NCI-H510A treated with DMSO at 0.1 percent for 48 hours (cell line): ENCODE measurements at regions not wholly inside any gene's neighbourhood (a gene's known extent, or its start where the extent isn't known, plus 50 kb on each side); places are given as distances from the start of the nearest gene placed in this dataset.

ENCODE experiments used
- DNase-seq: peaks from one replicate; lab custom pipeline; 2025; lab: John Stamatoyannopoulos, UW

DNA sequence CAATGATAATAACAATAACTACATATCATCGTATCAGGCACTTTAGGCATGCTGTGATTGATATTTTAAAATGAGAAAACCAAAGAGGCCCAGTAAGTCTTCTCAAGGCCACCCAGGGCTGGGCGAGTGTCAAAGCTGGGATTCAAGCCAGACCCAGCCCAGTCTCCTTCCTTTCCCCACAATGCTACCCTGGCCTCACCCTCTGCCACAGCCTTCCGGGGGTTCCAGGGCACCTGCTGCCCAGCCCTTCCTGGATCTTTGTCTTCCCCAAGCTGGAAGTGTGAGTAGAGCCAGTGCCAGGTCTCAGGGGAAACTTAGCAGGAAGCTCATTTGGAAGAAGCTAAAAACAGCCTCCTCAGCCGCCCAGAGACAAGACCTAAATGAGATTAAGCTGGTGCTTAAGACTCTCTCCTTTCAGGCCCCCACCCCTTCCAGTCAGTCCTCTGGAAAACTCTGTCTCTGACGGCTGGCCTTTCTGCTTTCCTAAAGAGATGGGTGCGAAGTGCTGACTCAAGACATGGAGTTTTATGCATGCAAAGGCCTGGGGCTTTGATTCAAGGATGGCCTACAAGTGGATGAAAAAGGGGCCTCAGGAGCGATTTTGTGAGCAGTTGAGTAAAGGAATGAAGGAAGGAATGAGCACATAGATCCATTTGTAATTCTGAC lies 184.2 kb downstream of the KCNA5 start:
- DNase-seq, result no peak

DNA sequence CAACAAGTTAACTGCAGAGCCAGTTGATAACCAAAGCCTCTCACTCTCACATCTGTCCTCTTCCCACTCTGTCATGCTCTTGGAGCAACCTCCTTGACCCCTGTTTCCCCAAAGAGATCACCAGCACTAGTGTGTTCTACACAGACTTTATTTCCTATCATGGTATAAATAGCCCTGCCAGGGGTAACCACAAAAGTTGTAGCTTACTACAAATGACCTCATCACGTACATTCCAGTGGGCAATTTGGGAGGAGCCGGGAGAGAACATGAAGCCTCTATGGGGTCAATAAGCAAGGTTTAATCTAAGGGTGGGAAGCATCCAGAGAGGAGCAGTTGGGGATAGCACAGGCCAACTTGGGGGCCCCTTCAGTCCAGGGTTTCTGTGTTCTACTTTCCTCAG lies 186.5 kb downstream of the KCNA5 start:
- DNase-seq, result no peak

DNA sequence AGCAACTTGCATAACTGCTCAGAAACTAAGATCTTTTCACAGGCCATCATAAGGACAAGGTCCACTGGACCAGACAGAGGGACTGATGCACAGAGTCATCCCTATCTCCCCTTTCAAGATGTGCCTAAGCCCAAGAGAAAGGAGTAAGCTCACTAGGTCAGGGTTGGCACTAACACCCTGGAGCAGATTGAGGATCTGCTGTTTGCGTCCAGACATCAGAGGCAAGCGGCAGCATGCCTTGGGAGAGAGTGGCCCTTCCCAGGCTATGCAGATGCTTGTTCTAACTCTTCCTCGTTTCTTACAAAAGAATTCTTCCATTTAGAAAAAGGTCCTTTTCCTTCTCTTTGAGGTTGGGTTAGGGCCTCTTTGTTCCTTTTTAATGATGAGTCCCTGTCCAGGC lies 187.2 kb downstream of the KCNA5 start:
- no peak for DNase-seq

DNA sequence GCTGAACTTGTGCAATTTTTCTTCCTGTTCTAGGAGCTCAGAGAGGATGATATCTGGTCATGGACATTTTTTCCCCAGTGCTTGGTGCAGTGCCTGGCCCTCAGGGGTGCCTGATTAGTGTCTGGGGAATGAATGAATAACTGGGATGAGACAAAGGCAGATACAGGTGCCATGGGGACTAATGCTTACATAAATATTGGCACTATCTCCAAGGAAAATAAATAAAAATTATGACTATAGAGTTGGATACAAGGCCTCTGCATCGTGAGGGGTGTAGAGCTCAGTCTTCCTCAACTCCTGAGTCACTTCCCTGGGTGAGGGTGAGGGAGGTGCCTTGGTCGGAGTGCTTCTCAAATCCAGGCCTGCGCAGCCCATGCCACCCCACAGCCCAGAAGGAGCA lies 188.6 kb downstream of the KCNA5 start:
- DNase-seq, result no peak

- no peak for DNase-seq
Measured at GRCh38 chr12:5232826-5233500, 189.3 kb downstream of the KCNA5 start.

GRCh38 chr12:5236022-5236640 lies 192.5 kb downstream of the KCNA5 start:
- no peak for DNase-seq

DNA sequence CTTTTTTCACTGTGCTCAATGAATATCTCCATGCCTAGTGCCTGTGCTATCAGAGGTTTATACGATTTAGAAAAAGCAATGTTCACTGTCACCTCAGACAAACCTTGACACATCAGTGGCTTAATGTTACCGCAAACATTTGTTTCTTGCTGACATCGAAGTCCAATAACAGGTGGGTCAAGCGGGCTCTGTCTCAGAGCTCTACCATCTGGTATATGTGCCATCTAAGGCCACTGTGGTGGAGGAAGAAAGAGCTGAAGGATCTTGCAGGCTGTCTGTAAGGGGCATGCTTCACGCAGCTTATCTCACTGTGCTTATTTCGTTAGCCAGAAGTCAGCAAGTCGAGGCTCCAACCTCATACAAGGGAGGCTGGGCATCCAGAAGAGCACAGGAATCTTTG lies 189.5 kb upstream of the NTF3 start:
- DNase-seq, result no peak

GRCh38 chr12:5243014-5243413 lies 188.9 kb upstream of the NTF3 start:
- DNase-seq, result no peak

DNA sequence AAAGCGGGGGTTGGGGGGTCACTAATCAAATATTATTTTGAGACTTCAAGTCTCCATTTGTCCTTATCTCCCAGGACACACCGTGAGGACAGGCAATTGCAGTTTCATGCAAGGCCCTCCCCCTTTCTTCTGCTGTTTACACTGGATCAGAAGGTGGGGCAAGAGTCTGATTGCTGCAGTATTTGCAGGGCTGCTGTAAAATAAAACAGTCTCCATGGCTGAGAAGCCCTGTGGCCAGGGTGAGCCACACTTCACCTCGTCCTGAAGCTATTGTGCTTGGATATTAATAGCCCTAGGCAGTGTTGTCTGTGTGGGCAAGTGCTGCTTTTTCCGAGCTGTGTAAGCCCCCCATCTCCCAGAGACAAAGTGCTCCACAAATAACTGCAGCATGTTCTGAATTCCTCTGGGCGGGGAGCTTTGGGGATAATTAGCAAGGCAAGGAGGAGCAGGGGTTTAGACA lies 187.4 kb upstream of the NTF3 start:
- DNase-seq, result peak; percentile 65

GRCh38 chr12:5246196-5246595 lies 185.7 kb upstream of the NTF3 start:
- DNase-seq, result no peak

GRCh38 chr12:5247144-5247543 lies 184.8 kb upstream of the NTF3 start:
- DNase-seq, result no peak

GRCh38 chr12:5248230-5248629 lies 183.7 kb upstream of the NTF3 start:
- DNase-seq, result no peak

DNA sequence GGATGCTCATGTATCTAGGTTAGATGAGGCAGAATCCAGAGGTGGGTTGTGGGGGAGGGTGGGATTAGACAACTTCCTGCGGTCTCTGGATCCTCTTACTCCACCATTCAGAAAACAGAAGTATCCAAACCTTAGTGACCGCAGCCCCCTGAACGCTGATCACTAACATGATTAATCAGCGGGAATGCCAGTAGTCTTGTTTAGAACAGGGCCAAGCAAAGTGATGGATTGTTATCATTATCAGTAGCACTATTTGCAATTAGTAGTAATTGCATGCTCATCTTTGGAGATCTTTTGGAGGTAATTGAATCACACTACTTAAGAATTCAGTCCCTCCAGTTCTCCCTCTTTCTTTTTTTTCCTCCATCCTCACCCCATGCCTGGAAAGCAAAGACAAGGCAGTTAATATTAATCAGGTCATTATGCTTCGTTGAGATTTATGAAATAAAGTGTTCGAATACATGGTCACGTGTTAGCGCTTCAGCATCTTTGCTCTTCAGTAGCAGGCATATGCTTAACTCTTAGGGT lies 182.8 kb upstream of the NTF3 start:
- no peak for DNase-seq

DNA sequence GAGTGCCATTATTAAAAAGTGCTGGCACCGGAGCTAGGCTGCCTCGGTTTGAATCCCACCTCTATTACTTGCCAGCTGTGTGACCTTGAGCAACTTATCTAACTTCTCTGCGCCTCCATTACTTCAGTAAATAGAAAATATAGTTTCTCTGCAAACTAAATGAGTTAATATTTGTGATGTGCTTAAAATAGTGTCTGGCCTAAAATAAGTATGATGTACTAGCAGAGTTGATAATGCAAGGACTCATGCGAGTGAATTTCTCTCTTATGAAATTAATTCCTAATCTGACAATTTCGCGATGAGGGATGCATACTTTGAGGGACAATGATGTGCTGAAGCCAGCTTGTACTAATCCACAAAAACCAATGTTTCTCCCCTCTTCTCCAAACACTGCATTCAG lies 180.8 kb upstream of the NTF3 start:
- DNase-seq, result no peak

DNA sequence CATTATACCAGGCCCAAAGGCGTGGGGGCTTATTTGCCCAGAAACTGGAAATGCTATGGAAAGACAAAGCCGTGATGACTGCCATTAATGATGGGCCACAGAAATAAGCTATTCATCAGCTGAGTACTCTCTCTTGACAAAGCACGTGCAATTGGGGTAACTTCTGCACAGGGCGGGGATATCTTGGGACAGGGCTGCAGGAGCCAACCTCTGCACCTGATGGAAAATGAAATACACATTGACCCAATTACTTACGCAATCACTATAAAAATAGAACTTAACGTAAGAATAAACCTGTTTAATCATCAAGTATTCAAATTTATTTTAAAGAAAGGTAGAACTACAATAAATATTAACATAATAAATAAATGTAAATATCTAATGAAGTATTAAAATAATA lies 180.1 kb upstream of the NTF3 start:
- no peak for DNase-seq

- no peak for DNase-seq
Measured at GRCh38 chr12:5254703-5255102, 177.2 kb upstream of the NTF3 start.

DNA sequence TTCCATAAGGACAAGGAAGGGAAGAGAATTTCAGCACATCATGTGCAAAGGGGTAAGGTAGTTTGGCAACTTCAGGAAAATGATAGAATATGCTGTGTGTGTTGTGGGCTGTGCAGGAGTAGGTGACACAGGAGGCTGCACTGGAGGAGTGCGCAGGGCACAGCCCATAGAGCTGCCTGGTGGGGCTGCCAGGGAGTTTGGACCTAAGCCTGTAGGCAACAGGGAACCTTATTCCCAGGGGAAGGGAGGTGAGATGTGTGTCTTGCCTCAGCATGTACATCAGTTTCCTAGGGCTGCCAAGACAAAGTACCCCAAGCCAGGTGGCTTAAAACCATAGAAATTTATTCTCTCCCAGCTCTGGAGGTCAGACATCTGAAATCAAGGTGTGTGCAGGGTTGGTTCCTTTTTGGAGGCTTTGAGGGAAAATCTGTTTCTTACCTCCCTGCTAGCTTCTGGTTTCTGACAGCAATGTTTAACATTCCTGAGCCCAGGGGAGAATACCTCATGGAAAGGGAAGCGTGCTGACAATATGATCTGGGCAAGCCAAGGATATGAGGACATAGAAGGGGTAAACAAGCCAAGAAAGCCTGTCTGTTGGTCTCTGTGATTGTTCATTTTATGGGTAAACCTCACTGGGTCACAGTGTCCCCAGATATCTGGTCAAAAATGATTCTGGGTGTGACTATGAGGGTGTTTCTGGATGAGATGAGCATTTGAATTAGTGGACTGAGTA lies 174.0 kb upstream of the NTF3 start:
- no peak for DNase-seq

DNA sequence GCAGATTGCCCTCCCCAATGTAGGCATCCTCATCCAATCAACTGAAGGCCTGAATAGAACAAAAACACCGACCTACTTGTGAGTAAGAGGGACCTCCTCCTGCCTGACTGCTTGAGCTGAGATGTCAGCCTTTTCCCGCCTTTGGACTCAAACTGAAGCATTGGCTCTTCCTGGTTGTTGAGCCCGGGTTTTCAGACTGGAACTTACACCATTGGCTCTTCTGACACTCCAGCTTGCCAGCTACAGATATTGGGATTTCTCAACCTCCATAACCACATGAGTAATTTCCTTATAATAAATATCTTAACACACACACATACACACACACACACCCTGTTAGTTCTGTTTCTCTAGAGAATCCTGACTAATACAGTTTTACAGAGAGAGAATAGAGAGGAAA lies 173.4 kb upstream of the NTF3 start:
- no peak for DNase-seq

DNA sequence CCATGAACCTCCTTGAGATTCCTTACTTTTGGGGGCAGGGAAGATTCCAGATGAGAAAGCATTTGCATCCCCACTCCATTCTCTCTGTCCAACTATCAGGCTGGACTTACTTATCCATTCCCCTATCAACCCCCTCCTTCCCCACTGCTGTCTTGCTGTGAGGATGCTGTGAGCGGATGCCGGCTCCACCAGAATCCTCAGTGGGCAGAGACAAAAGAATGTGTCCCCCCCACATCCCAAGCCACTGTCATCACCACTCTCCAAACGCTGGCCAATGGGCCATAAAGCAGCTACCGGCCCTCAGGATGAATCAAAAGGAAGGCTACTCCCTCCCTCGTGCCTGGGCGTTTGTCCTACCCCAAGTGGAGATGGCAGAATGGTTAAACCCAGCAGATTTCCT lies 173.0 kb upstream of the NTF3 start:
- DNase-seq, result no peak

DNA sequence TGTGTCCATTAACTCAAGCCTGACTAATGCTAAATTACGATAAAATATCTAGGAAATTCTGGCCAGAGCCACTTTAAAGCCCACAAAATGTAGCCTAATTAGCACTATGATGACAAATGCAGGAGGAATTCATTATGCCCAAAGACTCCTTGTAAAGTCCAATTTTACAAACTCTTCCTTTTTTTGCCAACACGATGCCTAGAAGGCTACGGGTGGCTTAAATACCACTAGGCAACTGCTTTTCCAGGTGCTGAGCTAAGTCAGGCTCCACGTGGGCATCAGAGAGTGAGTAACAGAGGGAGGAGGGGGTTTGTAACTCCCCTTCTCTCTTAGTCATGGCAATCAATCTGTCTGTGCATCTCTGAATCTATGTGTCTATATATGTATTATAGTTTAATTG lies 172.4 kb upstream of the NTF3 start:
- DNase-seq, result no peak

DNA sequence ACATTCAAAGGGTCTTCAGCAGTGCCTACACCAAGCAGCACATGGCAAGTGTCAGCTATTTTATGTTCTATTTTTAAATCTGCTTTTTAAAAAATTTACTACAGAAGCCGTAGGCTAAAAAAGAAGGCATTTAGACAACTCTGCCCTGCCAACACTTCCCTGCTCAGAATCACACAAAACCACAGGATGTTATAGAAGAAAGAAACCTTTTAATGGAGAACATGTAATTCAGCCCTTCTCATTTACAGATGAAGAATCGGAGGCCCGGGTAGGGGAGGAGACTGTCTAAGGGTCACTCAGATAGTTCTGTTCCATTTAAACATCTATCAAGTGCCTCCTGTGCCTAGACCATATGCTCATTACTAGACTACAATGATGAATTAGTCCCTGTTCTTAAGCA lies 171.8 kb upstream of the NTF3 start:
- no peak for DNase-seq

GRCh38 chr12:5260591-5261086 lies 171.3 kb upstream of the NTF3 start:
- DNase-seq, result peak; percentile 17
